ENCODE measurements at regions not wholly inside any gene's neighbourhood (a gene's known extent, or its start where the extent isn't known, plus 50 kb on each side); places are given as distances from the start of the nearest gene placed in this dataset.
"Not testable (repeated sequence)": the region's sequence is repeated elsewhere in the genome, so short reads cannot be mapped to it uniquely, and the experiment has no call there.

GRCh38 chr22:44630826-44631225 lies 71.2 kb upstream of the PRR5 start:
- DNase-seq (ENCODE audit: low spot score) = no peak

- DNase-seq (ENCODE audit: low spot score) = no peak
Observed at GRCh38 chr22:44628835-44629234, 73.2 kb upstream of the PRR5 start.

- DNase-seq (ENCODE audit: low spot score) = no peak
Observed at GRCh38 chr22:44628273-44628672, 73.7 kb upstream of the PRR5 start.

- no peak for DNase-seq (ENCODE audit: low spot score)
Observed at GRCh38 chr22:44627521-44628139, 74.4 kb upstream of the PRR5 start.

- peak; percentile 32 for DNase-seq (ENCODE audit: low spot score)
Observed at GRCh38 chr22:44625981-44626687, 75.9 kb upstream of the PRR5 start.

GRCh38 chr22:44625421-44625760 lies 76.6 kb upstream of the PRR5 start:
- no peak for DNase-seq (ENCODE audit: low spot score)

GRCh38 chr22:44624689-44625420 lies 77.1 kb upstream of the PRR5 start:
- no peak for DNase-seq (ENCODE audit: low spot score)

- DNase-seq (ENCODE audit: low spot score) = no peak
Observed at GRCh38 chr22:44623771-44624510, 78.1 kb upstream of the PRR5 start.

- no peak for DNase-seq (ENCODE audit: low spot score)
Observed at GRCh38 chr22:44622679-44623078, 79.3 kb upstream of the PRR5 start.

- no peak for DNase-seq (ENCODE audit: low spot score)
Observed at GRCh38 chr22:44622147-44622427, 79.9 kb upstream of the PRR5 start.

- no peak for DNase-seq (ENCODE audit: low spot score)
Observed at GRCh38 chr22:44621401-44622146, 80.4 kb upstream of the PRR5 start.

GRCh38 chr22:44620841-44621257 lies 81.2 kb upstream of the PRR5 start:
- no peak for DNase-seq (ENCODE audit: low spot score)

- no peak for DNase-seq (ENCODE audit: low spot score)
Observed at GRCh38 chr22:44620129-44620840, 81.7 kb upstream of the PRR5 start.

GRCh38 chr22:44619560-44620128 lies 82.4 kb upstream of the PRR5 start:
- DNase-seq (ENCODE audit: low spot score) = not testable (repeated sequence)

- not testable (repeated sequence) for DNase-seq (ENCODE audit: low spot score)
Observed at GRCh38 chr22:44618910-44619309, 83.1 kb upstream of the PRR5 start.

GRCh38 chr22:44618400-44618799 lies 83.6 kb upstream of the PRR5 start:
- DNase-seq (ENCODE audit: low spot score) = no peak

GRCh38 chr22:44617828-44618227 lies 84.2 kb upstream of the PRR5 start:
- no peak for DNase-seq (ENCODE audit: low spot score)

- no peak for DNase-seq (ENCODE audit: low spot score)
Observed at GRCh38 chr22:44616882-44617655, 84.9 kb upstream of the PRR5 start.

GRCh38 chr22:44616461-44616860 lies 85.5 kb upstream of the PRR5 start:
- no peak for DNase-seq (ENCODE audit: low spot score)

- DNase-seq (ENCODE audit: low spot score) = no peak
Observed at GRCh38 chr22:44615602-44616180, 86.3 kb upstream of the PRR5 start.

Measured in A172 (cell line).